Prostate gland (tissue), 2 donors: ENCODE measurements at regions not wholly inside any gene's neighbourhood (a gene's known extent, or its start where the extent isn't known, plus 50 kb on each side); places are given as distances from the start of the nearest gene placed in this dataset.

Source experiments
- POLR2A ChIP-seq: fragments of 450-650 bp; IDR thresholded peaks from one replicate; pipeline ENCODE4 v1.6.1; 2016; ENCODE audit warnings: antibody characterized with exemption, mild to moderate bottlenecking
- POLR2AphosphoS5 ChIP-seq: sonication (generic); formaldehyde crosslinking; IDR thresholded peaks from one replicate; pipeline ENCODE4 v1.6.1; 2017; ENCODE audit warnings: antibody characterized with exemption
- TF ChIP-seq, protein P1 (sequence below), 4 experiments: fragments of 200-600 bp in 2 of 4; fragments of 450-650 bp in 2 of 4; sonication (generic) in 2 of 4; IDR thresholded peaks; 1 replicate in 3 of 4; 2 replicates in 1 of 4; pipeline ENCODE4 v1.5.1; 2016 to 2019; ENCODE audit warnings: antibody characterized with exemption in 4 of 4, mild to moderate bottlenecking in 2 of 4, moderate library complexity in 2 of 4

DNA sequence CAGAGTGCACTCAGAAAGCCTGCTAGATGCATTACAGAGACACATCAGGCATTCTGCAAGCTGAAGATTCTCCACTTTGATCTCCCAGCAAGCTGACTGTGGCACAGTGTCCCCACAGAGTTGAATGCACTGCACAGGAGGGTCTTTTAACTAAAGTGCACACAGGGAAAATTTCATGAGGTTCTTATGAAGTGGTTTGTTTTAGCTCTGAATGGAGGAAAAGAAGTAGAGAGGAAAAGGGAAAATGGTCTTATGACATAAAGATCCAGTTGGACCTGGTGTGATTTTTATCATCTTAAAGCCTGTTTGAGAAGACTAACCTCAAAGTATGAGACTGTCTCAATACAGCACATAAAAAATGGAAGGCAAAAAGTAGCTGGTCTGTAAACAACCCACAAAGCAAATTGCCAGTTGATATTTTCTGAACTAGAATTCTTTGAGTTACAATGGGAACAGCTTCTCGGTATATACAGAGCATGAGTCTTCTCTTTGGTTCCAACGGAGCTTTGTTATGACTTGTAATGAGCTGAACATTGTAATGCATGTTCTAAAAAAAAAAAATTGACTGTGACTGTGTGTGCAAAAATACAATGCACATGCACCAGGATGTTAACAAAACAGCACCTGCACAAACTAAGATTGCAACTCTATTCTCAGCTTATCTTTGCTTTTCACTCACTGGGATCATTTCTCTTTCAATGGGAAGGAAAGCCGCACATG lies 383.0 kb upstream of the ID4 start:
- TF ChIP-seq, protein P1, sequence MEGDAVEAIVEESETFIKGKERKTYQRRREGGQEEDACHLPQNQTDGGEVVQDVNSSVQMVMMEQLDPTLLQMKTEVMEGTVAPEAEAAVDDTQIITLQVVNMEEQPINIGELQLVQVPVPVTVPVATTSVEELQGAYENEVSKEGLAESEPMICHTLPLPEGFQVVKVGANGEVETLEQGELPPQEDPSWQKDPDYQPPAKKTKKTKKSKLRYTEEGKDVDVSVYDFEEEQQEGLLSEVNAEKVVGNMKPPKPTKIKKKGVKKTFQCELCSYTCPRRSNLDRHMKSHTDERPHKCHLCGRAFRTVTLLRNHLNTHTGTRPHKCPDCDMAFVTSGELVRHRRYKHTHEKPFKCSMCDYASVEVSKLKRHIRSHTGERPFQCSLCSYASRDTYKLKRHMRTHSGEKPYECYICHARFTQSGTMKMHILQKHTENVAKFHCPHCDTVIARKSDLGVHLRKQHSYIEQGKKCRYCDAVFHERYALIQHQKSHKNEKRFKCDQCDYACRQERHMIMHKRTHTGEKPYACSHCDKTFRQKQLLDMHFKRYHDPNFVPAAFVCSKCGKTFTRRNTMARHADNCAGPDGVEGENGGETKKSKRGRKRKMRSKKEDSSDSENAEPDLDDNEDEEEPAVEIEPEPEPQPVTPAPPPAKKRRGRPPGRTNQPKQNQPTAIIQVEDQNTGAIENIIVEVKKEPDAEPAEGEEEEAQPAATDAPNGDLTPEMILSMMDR (IDR thresholded peaks at IDR 0.05) = no peak
- TF ChIP-seq POLR2A (no peak), POLR2AphosphoS5 (no peak)
